Peyer's patch (tissue), 4 donors: ENCODE measurements at regions not wholly inside any gene's neighbourhood (a gene's known extent, or its start where the extent isn't known, plus 50 kb on each side); places are given as distances from the start of the nearest gene placed in this dataset.

Source experiments
- POLR2A ChIP-seq, 2 donors: fragments of 450-650 bp; IDR thresholded peaks; one replicate each; pipeline ENCODE4 v1.5.1; 2017; ENCODE audit warnings: antibody characterized with exemption in 2 of 2, mild to moderate bottlenecking in 2 of 2, moderate library complexity in 2 of 2
- TF ChIP-seq, protein P1 (sequence below), 6 experiments: fragments of 450-650 bp in 4 of 6; fragments of 200-600 bp in 2 of 6; sonication (generic) in 1 of 6; IDR thresholded peaks; one replicate each; pipeline ENCODE4 v1.5.1; 2017 to 2019; ENCODE audit warnings: antibody characterized with exemption in 6 of 6, mild to moderate bottlenecking in 3 of 6, moderate library complexity in 1 of 6

DNA sequence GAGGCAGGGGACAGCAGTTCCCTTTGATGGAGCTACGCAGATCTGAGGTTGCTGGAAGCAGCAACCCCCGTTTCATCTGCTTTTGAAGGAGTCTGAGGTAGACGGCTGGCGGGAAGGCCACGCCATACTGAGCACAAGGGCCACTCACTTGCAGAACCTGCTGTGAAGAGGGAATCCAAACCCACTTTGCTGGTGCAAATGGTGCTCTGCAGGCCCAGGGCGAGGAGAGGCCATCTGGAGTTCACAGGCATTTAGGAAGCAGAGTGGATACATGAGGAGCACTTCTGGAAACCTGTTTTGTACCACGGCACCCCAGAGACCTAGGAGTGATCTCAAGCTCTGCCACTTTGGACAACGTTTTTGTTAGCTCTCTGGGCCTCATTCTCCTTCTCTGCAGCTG lies 227.8 kb downstream of the UQCRFS1 start:
- TF ChIP-seq, protein P1, sequence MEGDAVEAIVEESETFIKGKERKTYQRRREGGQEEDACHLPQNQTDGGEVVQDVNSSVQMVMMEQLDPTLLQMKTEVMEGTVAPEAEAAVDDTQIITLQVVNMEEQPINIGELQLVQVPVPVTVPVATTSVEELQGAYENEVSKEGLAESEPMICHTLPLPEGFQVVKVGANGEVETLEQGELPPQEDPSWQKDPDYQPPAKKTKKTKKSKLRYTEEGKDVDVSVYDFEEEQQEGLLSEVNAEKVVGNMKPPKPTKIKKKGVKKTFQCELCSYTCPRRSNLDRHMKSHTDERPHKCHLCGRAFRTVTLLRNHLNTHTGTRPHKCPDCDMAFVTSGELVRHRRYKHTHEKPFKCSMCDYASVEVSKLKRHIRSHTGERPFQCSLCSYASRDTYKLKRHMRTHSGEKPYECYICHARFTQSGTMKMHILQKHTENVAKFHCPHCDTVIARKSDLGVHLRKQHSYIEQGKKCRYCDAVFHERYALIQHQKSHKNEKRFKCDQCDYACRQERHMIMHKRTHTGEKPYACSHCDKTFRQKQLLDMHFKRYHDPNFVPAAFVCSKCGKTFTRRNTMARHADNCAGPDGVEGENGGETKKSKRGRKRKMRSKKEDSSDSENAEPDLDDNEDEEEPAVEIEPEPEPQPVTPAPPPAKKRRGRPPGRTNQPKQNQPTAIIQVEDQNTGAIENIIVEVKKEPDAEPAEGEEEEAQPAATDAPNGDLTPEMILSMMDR (IDR thresholded peaks at IDR 0.05): no peak
- no peak for TF ChIP-seq POLR2A (IDR thresholded peaks at IDR 0.05)
